GM13977 (cell line): ENCODE measurements at regions not wholly inside any gene's neighbourhood (a gene's known extent, or its start where the extent isn't known, plus 50 kb on each side); places are given as distances from the start of the nearest gene placed in this dataset.

Experiments used
- DNase-seq: peaks from one replicate; pipeline ENCODE4 v3.0.0; 2012; ENCODE audit warnings: low spot score
- CTCF ChIP-seq: IDR thresholded peaks from 2 replicates; pipeline ENCODE4 v1.5.1; 2012; ENCODE audit warnings: mild to moderate bottlenecking, control low read depth; ENCODE audit not compliant: insufficient read depth; ENCODE audit errors: extremely low read depth, missing control alignments
- in situ Hi-C: fragments of 300-500 bp; cut with MboI; formaldehyde crosslinking; loops from one replicate; pipeline ENCODE4 v1.12.0; 2022; ENCODE audit warnings: low sequenced_read_pairs, low pct_unique_long_range_greater_than_20kb, mixed read lengths, inconsistent platforms; ENCODE audit not compliant: unreplicated experiment

- TF ChIP-seq CTCF: no peak
Measured at GRCh38 chr12:43273467-43273866, 278.5 kb downstream of the ADAMTS20 start.

GRCh38 chr12:43271659-43272058 lies 280.3 kb downstream of the ADAMTS20 start:
- in situ Hi-C loops: no loop called here
- no peak for DNase-seq
- no peak for TF ChIP-seq CTCF

More at GRCh38 chr12:43273467-43273866, 278.5 kb downstream of the ADAMTS20 start:
- DNase-seq: no peak
- in situ Hi-C loops: no loop called here

GRCh38 chr12:43267818-43268217 lies 284.2 kb downstream of the ADAMTS20 start:
- in situ Hi-C loops: no loop called here
- DNase-seq: no peak
- TF ChIP-seq CTCF: no peak

- TF ChIP-seq CTCF: no peak
- no peak for DNase-seq
- in situ Hi-C loops: no loop called here
Measured at GRCh38 chr12:43261701-43262100, 290.3 kb downstream of the ADAMTS20 start.

GRCh38 chr12:43255522-43256111 lies 296.4 kb downstream of the ADAMTS20 start:
- no peak for DNase-seq
- TF ChIP-seq CTCF: no peak
- in situ Hi-C loops: no loop called here

- no peak for TF ChIP-seq CTCF
- in situ Hi-C loops: no loop called here
- no peak for DNase-seq
Measured at GRCh38 chr12:43252585-43252984, 299.4 kb downstream of the ADAMTS20 start.
